B cell (primary cell): ENCODE measurements at regions not wholly inside any gene's neighbourhood (a gene's known extent, or its start where the extent isn't known, plus 50 kb on each side); places are given as distances from the start of the nearest gene placed in this dataset.

Experiments
- ATAC-seq: fragments of 200-7000 bp; cut with Tn5 transposase; one replicate; pipeline ENCODE4 v1.10.0; 2021; ENCODE audit warnings: low read depth, mild to moderate bottlenecking, moderate number of reproducible peaks, moderate library complexity
- CTCF ChIA-PET: fragments of 350-600 bp; sonication (Branson Sonifier 250); formaldehyde crosslinking; loops from one replicate; lab custom pipeline; 2021; ENCODE audit warnings: antibody characterized with exemption, inconsistent platforms; lab: Charles Lee
- POLR2A ChIA-PET: fragments of 350-600 bp; sonication (Branson Sonifier 250); formaldehyde crosslinking; loops from one replicate; lab custom pipeline; 2021; ENCODE audit warnings: antibody characterized with exemption; lab: Charles Lee
- DNase-seq: peaks from one replicate; pipeline ENCODE4 v3.0.0; 2013
- H2AFZ ChIP-seq: 2 replicates; pipeline ENCODE4 v1.6.1; 2012; ENCODE audit warnings: mild to moderate bottlenecking, low read depth, low read length; ENCODE audit not compliant: insufficient read depth, poor library complexity, severe bottlenecking
- H3K27ac ChIP-seq, 2 donors: 1 replicate in 1 of 2; 2 replicates in 1 of 2; pipeline ENCODE4 v1.5.1; 2012 to 2013; ENCODE audit warnings: low read length in 2 of 2, mild to moderate bottlenecking in 2 of 2, moderate library complexity in 1 of 2
- H3K27me3 ChIP-seq, 4 experiments: fragments of 200-600 bp in 1 of 4; sonication (generic) in 1 of 4; replicated peaks in 1 of 4; 1 replicate in 2 of 4; 2 replicates in 2 of 4; pipeline versions ENCODE4 v1.6.1 to v1.7.0; 2013 to 2016; ENCODE audit warnings: low read length in 3 of 4, mild to moderate bottlenecking in 2 of 4, mixed read lengths in 1 of 4, moderate library complexity in 1 of 4; ENCODE audit not compliant: insufficient read depth in 4 of 4, control insufficient read depth in 3 of 4; ENCODE audit errors: control extremely low read depth in 1 of 4
- H3K36me3 ChIP-seq, 2 experiments: replicated peaks in 1 of 2; 1 replicate in 1 of 2; 2 replicates in 1 of 2; pipeline versions ENCODE4 v1.6.1 to v1.7.1; 2013; ENCODE audit warnings: low read length in 1 of 2; ENCODE audit not compliant: insufficient read depth in 2 of 2, control insufficient read depth in 1 of 2; ENCODE audit errors: control extremely low read depth in 1 of 2, extremely low read depth in 1 of 2
- H3K4me1 ChIP-seq, 2 donors: fragments of 200-600 bp in 1 of 2; sonication (generic) in 1 of 2; 1 replicate in 1 of 2; 2 replicates in 1 of 2; pipeline versions ENCODE4 v1.5.1 to v1.6.1; 2013 to 2017; ENCODE audit warnings: low read length in 2 of 2; ENCODE audit not compliant: control insufficient read depth in 2 of 2, insufficient read depth in 2 of 2
- H3K4me2 ChIP-seq: replicated peaks from 2 replicates; pipeline ENCODE3; 2012; ENCODE audit warnings: mild to moderate bottlenecking, low read depth, low read length; ENCODE audit not compliant: poor library complexity, severe bottlenecking
- H3K4me3 ChIP-seq, 5 experiments: fragments of 200-600 bp in 1 of 5; sonication (generic) in 1 of 5; 1 replicate in 3 of 5; 2 replicates in 2 of 5; pipeline versions ENCODE4 v1.5.1 to v1.7.0; 2011 to 2016; ENCODE audit warnings: low read length in 4 of 5, mild to moderate bottlenecking in 4 of 5, low read depth in 2 of 5, control low read depth in 1 of 5, moderate library complexity in 1 of 5; ENCODE audit not compliant: insufficient read depth in 1 of 5; ENCODE audit errors: control extremely low read depth in 1 of 5, extremely low read depth in 1 of 5
- H3K79me2 ChIP-seq: fragments of 200-600 bp; sonication (generic); one replicate; pipeline ENCODE4 v1.6.0; 2016; ENCODE audit warnings: low read length; ENCODE audit not compliant: control insufficient read depth, insufficient read depth
- H3K9ac ChIP-seq: fragments of 200-600 bp; sonication (generic); 2 replicates; pipeline ENCODE4 v1.6.1; 2017; ENCODE audit warnings: mild to moderate bottlenecking, low read length, moderate library complexity
- H3K9me3 ChIP-seq, 3 donors: one replicate each; pipeline versions ENCODE4 v1.6.1 to v1.7.1; 2013; ENCODE audit warnings: low read length in 2 of 3; ENCODE audit not compliant: control insufficient read depth in 2 of 3, insufficient read depth in 1 of 3; ENCODE audit errors: control extremely low read depth in 1 of 3
- H4K20me1 ChIP-seq: 2 replicates; pipeline ENCODE4 v1.6.0; 2012; ENCODE audit warnings: mild to moderate bottlenecking, low read length; ENCODE audit not compliant: insufficient read depth, control insufficient read depth, poor library complexity, severe bottlenecking
- H3K27ac Mint-ChIP-seq: one replicate; pipeline ENCODE4 v1.8.0; 2021; ENCODE audit warnings: mixed read lengths
- H3K27me3 Mint-ChIP-seq: one replicate; pipeline ENCODE4 v1.8.0; 2021; ENCODE audit warnings: mixed read lengths
- H3K4me1 Mint-ChIP-seq: one replicate; pipeline ENCODE4 v1.8.0; 2021; ENCODE audit warnings: mixed read lengths
- H3K4me3 Mint-ChIP-seq: one replicate; pipeline ENCODE4 v1.8.0; 2021; ENCODE audit warnings: mixed read lengths
- H3K9me3 Mint-ChIP-seq: one replicate; pipeline ENCODE4 v1.8.0; 2022; ENCODE audit warnings: mixed read lengths; ENCODE audit not compliant: insufficient read depth
- CTCF ChIP-seq: fragments of 200-600 bp; IDR thresholded peaks from one replicate; pipeline ENCODE4 v1.8.0; 2022; ENCODE audit warnings: antibody characterized with exemption, mild to moderate bottlenecking
- EZH2 ChIP-seq: IDR thresholded peaks from 2 replicates; pipeline ENCODE4 v1.6.1; 2012; ENCODE audit warnings: borderline replicate concordance, low read depth, mild to moderate bottlenecking, moderate library complexity, low read length; ENCODE audit not compliant: insufficient read depth, poor library complexity, severe bottlenecking
- WGBS: methylation state at CpG from one replicate; pipeline ENCODE4 v1.1.5; 2013; ENCODE audit warnings: missing lambda C conversion rate; ENCODE audit not compliant: insufficient coverage; 5-methylcytosine and 5-hydroxymethylcytosine counted together
- intact Hi-C: fragments of 100-400 bp; cut with micrococcal nuclease; formaldehyde crosslinking; loops from one replicate; pipeline ENCODE4 v1.10.0; 2022

- H3K4me3 Mint-ChIP-seq: no peak overlapping the region
Measured at GRCh38 chr15:93319121-93319814, 230.3 kb upstream of the RGMA start.

GRCh38 chr15:93317772-93318171 lies 228.8 kb upstream of the RGMA start:
- ChIA-PET CTCF (no interaction called here), POLR2A (no interaction called here)
- 100% methylated on average over 1 of the region's 4 CpGs for WGBS
- TF ChIP-seq CTCF (no peak), EZH2 (no peak)
- ATAC-seq: no peak
- H3K9ac ChIP-seq: no peak overlapping the region
- no peaks in the 10 kb centered on the region for H3K4me1 ChIP-seq
- H4K20me1 ChIP-seq: no peaks in the 10 kb centered on the region
- no peak for DNase-seq
- no peak overlapping the region for H3K27ac Mint-ChIP-seq
- H3K27me3 Mint-ChIP-seq: peaks cover 6% of the 10 kb centered on the region
- no peaks in the 10 kb centered on the region for H3K79me2 ChIP-seq
- H3K4me3 ChIP-seq: no peak overlapping the region
- H3K27ac ChIP-seq: no peak overlapping the region
- H3K27me3 ChIP-seq: no peaks in the 10 kb centered on the region
- intact Hi-C loops: no loop called here
- no peaks in the 10 kb centered on the region for H3K36me3 ChIP-seq
- no peak overlapping the region for H3K4me3 Mint-ChIP-seq
- no peaks in the 10 kb centered on the region for H3K9me3 ChIP-seq
- H3K4me2 ChIP-seq: no peak overlapping the region
- H2AFZ ChIP-seq: no peak overlapping the region
- no peaks in the 10 kb centered on the region for H3K4me1 Mint-ChIP-seq
- H3K9me3 Mint-ChIP-seq: no peaks in the 10 kb centered on the region

More at GRCh38 chr15:93319121-93319814, 230.3 kb upstream of the RGMA start:
- Mint-ChIP-seq H3K27ac (no peak overlapping the region), H3K27me3 (peaks cover 6% of the 10 kb centered on the region), H3K9me3 (no peaks in the 10 kb centered on the region), H3K4me1 (no peaks in the 10 kb centered on the region)
- WGBS: 99% methylated on average over 12 of the region's 19 CpGs
- ChIA-PET POLR2A (no interaction called here), CTCF (no interaction called here)
- TF ChIP-seq EZH2 (no peak), CTCF (no peak)
- Histone ChIP-seq H3K9ac (no peak overlapping the region), H3K27ac (no peak overlapping the region), H3K36me3 (no peaks in the 10 kb centered on the region), H3K4me1 (no peaks in the 10 kb centered on the region), H4K20me1 (no peaks in the 10 kb centered on the region), H3K4me2 (no peak overlapping the region), H3K79me2 (no peaks in the 10 kb centered on the region), H3K4me3 (no peak overlapping the region), H3K27me3 (no peaks in the 10 kb centered on the region), H2AFZ (no peak overlapping the region), H3K9me3 (no peaks in the 10 kb centered on the region)
- intact Hi-C loops: no loop called here
- ATAC-seq (no peak), DNase-seq (no peak)
